Spleen (tissue), 7 donors: ENCODE measurements at regions not wholly inside any gene's neighbourhood (a gene's known extent, or its start where the extent isn't known, plus 50 kb on each side); places are given as distances from the start of the nearest gene placed in this dataset.

Experiments used
- CTCF ChIP-seq, 11 experiments: fragments of 200-600 bp in 7 of 11; fragments of 450-650 bp in 4 of 11; sonication (generic) in 4 of 11; IDR thresholded peaks in 8 of 11; conservative IDR thresholded peaks in 3 of 11; 1 replicate in 7 of 11; 2 replicates in 4 of 11; pipeline versions ENCODE4 v1.4.0 to v1.8.0; 2016 to 2021; ENCODE audit warnings: antibody characterized with exemption in 11 of 11, inconsistent platforms in 4 of 11, mild to moderate bottlenecking in 1 of 11
- POLR2AphosphoS5 ChIP-seq, 3 donors: sonication (generic); formaldehyde crosslinking; IDR thresholded peaks; one replicate each; pipeline ENCODE4 v1.5.1; 2017; ENCODE audit warnings: antibody characterized with exemption in 3 of 3
- donor health status: DM: no; HTN: no; CAD: no; lungs with moderate emphysema.
- donor health status: DM: no; HTN: no; CAD: no.
- donor health status: DM: no; HTN: no; CAD: no.

- TF ChIP-seq CTCF (IDR thresholded peaks at IDR 0.05 in 8 of 11, conservative IDR thresholded peaks at IDR 0.05 in 3 of 11) (no peak), POLR2AphosphoS5 (IDR thresholded peaks at IDR 0.05) (no peak)
Measured at GRCh38 chr2:7648221-7648795, 731.1 kb downstream of the RNF144A start.
